HL-60 (cell line): ENCODE measurements at regions not wholly inside any gene's neighbourhood (a gene's known extent, or its start where the extent isn't known, plus 50 kb on each side); places are given as distances from the start of the nearest gene placed in this dataset.

Experiments
- CTCF ChIP-seq: IDR thresholded peaks from one replicate; pipeline ENCODE4 v1.5.1; 2011; ENCODE audit warnings: low read length, control low read depth, inconsistent platforms; ENCODE audit not compliant: insufficient read depth
- GABPA ChIP-seq: IDR thresholded peaks from 2 replicates; pipeline ENCODE4 v1.6.1; 2012; ENCODE audit warnings: low read depth
- POLR2AphosphoS5 ChIP-seq: IDR thresholded peaks from 2 replicates; pipeline ENCODE4 v1.6.1; 2012; ENCODE audit warnings: low read depth
- REST ChIP-seq: IDR thresholded peaks from 2 replicates; pipeline ENCODE4 v1.6.1; 2012; ENCODE audit warnings: low read depth; ENCODE audit not compliant: insufficient replicate concordance
- SPI1 ChIP-seq: IDR thresholded peaks from 2 replicates; pipeline ENCODE4 v1.6.1; 2012; ENCODE audit warnings: low read depth, mild to moderate bottlenecking, borderline replicate concordance

GRCh38 chr3:177852001-177852807 is 654.9 kb upstream of the TBL1XR1 start:
- TF ChIP-seq POLR2AphosphoS5 (no peak), CTCF (no peak), REST (no peak), GABPA (no peak), SPI1 (no peak)
